Astrocyte (in vitro differentiated cells and primary cell): ENCODE measurements at regions not wholly inside any gene's neighbourhood (a gene's known extent, or its start where the extent isn't known, plus 50 kb on each side); places are given as distances from the start of the nearest gene placed in this dataset.

Experiments used
- DNase-seq: peaks from one replicate; pipeline ENCODE4 v3.0.0-alpha.2; 2010; ENCODE audit warnings: low read depth
- FAIRE-seq: peaks from 2 replicates; lab custom pipeline; 2011; peaks lifted over from hg19 to GRCh38; lab: Jason Lieb, UNC
- H2AFZ ChIP-seq: 2 replicates; pipeline ENCODE4 v1.6.0; 2012; ENCODE audit warnings: low read depth, low read length, inconsistent platforms
- H3K27ac ChIP-seq: 2 replicates; pipeline ENCODE4 v1.5.1; 2011; ENCODE audit warnings: low read depth, low read length, inconsistent platforms
- H3K27me3 ChIP-seq: 2 replicates; pipeline ENCODE4 v1.6.0; 2011; ENCODE audit warnings: low read length, inconsistent platforms; ENCODE audit not compliant: insufficient read depth
- H3K36me3 ChIP-seq: 2 replicates; pipeline ENCODE4 v1.5.1; 2011; ENCODE audit warnings: low read length, inconsistent platforms; ENCODE audit not compliant: insufficient read depth
- H3K4me1 ChIP-seq: 2 replicates; pipeline ENCODE4 v1.5.1; 2011; ENCODE audit warnings: low read length, inconsistent platforms; ENCODE audit not compliant: insufficient read depth
- H3K4me2 ChIP-seq: 2 replicates; pipeline ENCODE4 v1.6.0; 2012; ENCODE audit warnings: low read length, inconsistent platforms
- H3K4me3 ChIP-seq: 2 replicates; pipeline ENCODE4 v1.5.1; 2011; ENCODE audit warnings: low read depth, mild to moderate bottlenecking, low read length, inconsistent platforms; ENCODE audit not compliant: insufficient read depth
- H3K79me2 ChIP-seq: 2 replicates; pipeline ENCODE4 v1.6.0; 2012; ENCODE audit warnings: mild to moderate bottlenecking, low read length, inconsistent platforms; ENCODE audit not compliant: insufficient read depth
- H3K9ac ChIP-seq: 2 replicates; pipeline ENCODE4 v1.6.0; 2012; ENCODE audit warnings: mild to moderate bottlenecking, low read length, inconsistent platforms
- H3K9me3 ChIP-seq: 2 replicates; pipeline ENCODE4 v1.5.1; 2012; ENCODE audit warnings: low read depth, mild to moderate bottlenecking, low read length, inconsistent platforms; ENCODE audit not compliant: insufficient read depth
- H4K20me1 ChIP-seq: 2 replicates; pipeline ENCODE4 v1.6.0; 2012; ENCODE audit warnings: low read length, inconsistent platforms; ENCODE audit not compliant: insufficient read depth
- H3K27ac Mint-ChIP-seq: one replicate; pipeline ENCODE4 v1.8.0; 2021; ENCODE audit warnings: mild to moderate bottlenecking, mixed read lengths; ENCODE audit not compliant: unreplicated experiment
- H3K27me3 Mint-ChIP-seq: one replicate; pipeline ENCODE4 v1.8.0; 2021; ENCODE audit warnings: low read depth, mixed read lengths; ENCODE audit not compliant: unreplicated experiment
- H3K36me3 Mint-ChIP-seq: one replicate; pipeline ENCODE4 v1.8.0; 2021; ENCODE audit warnings: low read depth, mixed read lengths; ENCODE audit not compliant: unreplicated experiment
- H3K4me1 Mint-ChIP-seq: one replicate; pipeline ENCODE4 v1.8.0; 2021; ENCODE audit warnings: low read depth, mixed read lengths; ENCODE audit not compliant: unreplicated experiment
- H3K4me3 Mint-ChIP-seq: one replicate; pipeline ENCODE4 v1.8.0; 2021; ENCODE audit warnings: mild to moderate bottlenecking, moderate library complexity, mixed read lengths; ENCODE audit not compliant: unreplicated experiment
- H3K9me3 Mint-ChIP-seq: one replicate; pipeline ENCODE4 v1.8.0; 2021; ENCODE audit warnings: mild to moderate bottlenecking, mixed read lengths; ENCODE audit not compliant: unreplicated experiment
- CTCF ChIP-seq: IDR thresholded peaks from 2 replicates; pipeline ENCODE4 v1.5.1; 2011; ENCODE audit warnings: low read depth, mild to moderate bottlenecking, inconsistent platforms, low read length, moderate library complexity; ENCODE audit not compliant: insufficient read depth
- EZH2 ChIP-seq: IDR thresholded peaks from 2 replicates; pipeline ENCODE4 v1.6.1; 2012; ENCODE audit warnings: mild to moderate bottlenecking, low read length, inconsistent platforms; ENCODE audit not compliant: insufficient read depth

- H3K9ac ChIP-seq = no peak overlapping the region
- H3K9me3 ChIP-seq = no peaks in the 10 kb centered on the region
- DNase-seq (no peak), FAIRE-seq (no peak)
- Mint-ChIP-seq H3K36me3 (peaks cover 2% of the 10 kb centered on the region), H3K9me3 (no peaks in the 10 kb centered on the region), H3K4me3 (no peak overlapping the region), H3K4me1 (peaks cover 13% of the 10 kb centered on the region), H3K27me3 (peaks cover 52% of the 10 kb centered on the region), H3K27ac (no peak overlapping the region)
- H3K4me2 ChIP-seq = no peak overlapping the region
- H2AFZ ChIP-seq = no peak overlapping the region
- TF ChIP-seq CTCF (no peak), EZH2 (no peak)
- no peaks in the 10 kb centered on the region for H3K27me3 ChIP-seq
- H3K4me1 ChIP-seq = peaks cover 15% of the 10 kb centered on the region
- no peaks in the 10 kb centered on the region for H3K36me3 ChIP-seq
- H3K79me2 ChIP-seq = no peaks in the 10 kb centered on the region
- H3K4me3 ChIP-seq = no peak overlapping the region
- H4K20me1 ChIP-seq = no peaks in the 10 kb centered on the region
- no peak overlapping the region for H3K27ac ChIP-seq
Measured at GRCh38 chr2:128642316-128642715, 323.6 kb upstream of the HS6ST1 start.

GRCh38 chr2:128642821-128643220 lies 324.2 kb upstream of the HS6ST1 start:
- H3K27ac ChIP-seq = no peak overlapping the region
- Mint-ChIP-seq H3K9me3 (no peaks in the 10 kb centered on the region), H3K4me1 (peaks cover 11% of the 10 kb centered on the region), H3K36me3 (peaks cover 2% of the 10 kb centered on the region), H3K4me3 (no peak overlapping the region), H3K27me3 (peaks cover 56% of the 10 kb centered on the region), H3K27ac (no peak overlapping the region)
- no peaks in the 10 kb centered on the region for H4K20me1 ChIP-seq
- no peak for FAIRE-seq
- H3K27me3 ChIP-seq = no peaks in the 10 kb centered on the region
- no peaks in the 10 kb centered on the region for H3K9me3 ChIP-seq
- H3K4me1 ChIP-seq = peaks cover 15% of the 10 kb centered on the region
- H3K79me2 ChIP-seq = no peaks in the 10 kb centered on the region
- no peak overlapping the region for H2AFZ ChIP-seq
- TF ChIP-seq EZH2 (no peak), CTCF (no peak)
- no peak overlapping the region for H3K4me3 ChIP-seq
- no peak overlapping the region for H3K9ac ChIP-seq
- H3K36me3 ChIP-seq = no peaks in the 10 kb centered on the region
- DNase-seq = no peak
- no peak overlapping the region for H3K4me2 ChIP-seq

GRCh38 chr2:128643221-128644065 lies 324.8 kb upstream of the HS6ST1 start:
- Mint-ChIP-seq H3K27me3 (peaks cover 56% of the 10 kb centered on the region), H3K36me3 (peaks cover 2% of the 10 kb centered on the region), H3K27ac (no peak overlapping the region), H3K9me3 (no peaks in the 10 kb centered on the region), H3K4me1 (peaks cover 11% of the 10 kb centered on the region), H3K4me3 (no peak overlapping the region)
- Histone ChIP-seq H3K9me3 (no peaks in the 10 kb centered on the region), H3K27me3 (no peaks in the 10 kb centered on the region), H3K4me3 (no peak overlapping the region), H3K4me2 (no peak overlapping the region), H3K9ac (no peak overlapping the region), H3K27ac (no peak overlapping the region), H3K79me2 (no peaks in the 10 kb centered on the region), H2AFZ (no peak overlapping the region), H4K20me1 (no peaks in the 10 kb centered on the region), H3K36me3 (no peaks in the 10 kb centered on the region), H3K4me1 (peaks cover 9% of the 10 kb centered on the region)
- DNase-seq = no peak
- no peak for TF ChIP-seq CTCF
- TF ChIP-seq EZH2 = no peak
- FAIRE-seq = no peak
